Stimulated activated CD4-positive, alpha-beta T cell treated with anti-CD3 and anti-CD28 coated beads, Interleukin-4, amount 100 ng/mL, for 48 hours (primary cell): ENCODE measurements at regions not wholly inside any gene's neighbourhood (a gene's known extent, or its start where the extent isn't known, plus 50 kb on each side); places are given as distances from the start of the nearest gene placed in this dataset.
A peak's percentile ranks its signal among the peaks of the same experiment; 100 is the strongest.
"Not testable (repeated sequence)": the region's sequence is repeated elsewhere in the genome, so short reads cannot be mapped to it uniquely, and the experiment has no call there.

Experiments
- DNase-seq, 2 donors: peaks; one replicate each; pipeline ENCODE4 v3.0.0-alpha.2; 2020; ENCODE audit warnings: low read depth in 2 of 2

DNA sequence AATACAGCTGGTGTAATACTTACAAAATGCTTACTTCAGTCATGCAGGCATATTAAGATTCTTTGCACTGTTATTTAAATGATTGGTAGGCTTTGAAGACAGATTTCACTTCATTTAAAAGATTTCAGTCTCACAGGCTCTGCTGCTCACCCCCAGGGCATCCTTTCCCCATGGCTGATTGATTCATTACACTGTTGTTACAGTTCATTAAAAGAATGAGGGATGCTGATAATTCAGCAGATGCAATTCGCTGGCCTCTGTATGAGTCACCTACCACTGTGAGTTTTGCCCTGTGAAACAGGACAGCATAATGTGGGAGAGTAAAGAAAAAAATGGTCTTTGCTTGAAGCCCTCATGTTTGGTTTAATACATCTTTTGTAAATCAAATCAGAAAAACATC lies 246.9 kb downstream of the CYLC2 start:
- DNase-seq = no peak

DNA sequence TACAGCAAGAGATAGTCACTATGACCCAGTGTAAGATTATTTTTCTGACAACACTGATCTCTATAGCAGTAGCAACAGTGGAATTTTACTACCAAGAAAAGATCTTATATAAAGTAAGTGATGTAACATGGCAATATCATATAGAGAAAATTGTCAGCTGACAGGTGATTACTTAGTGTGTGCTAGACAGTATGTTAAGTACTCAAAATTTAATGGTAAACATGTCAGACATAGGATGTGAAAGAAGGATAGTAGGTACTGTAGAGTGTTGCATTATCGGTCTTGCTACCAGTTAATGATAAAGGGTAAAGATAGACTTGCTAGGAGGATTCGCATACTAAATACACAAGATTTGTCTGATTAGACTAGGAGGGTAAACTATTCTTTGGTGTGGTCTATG lies 247.4 kb downstream of the CYLC2 start:
- no peak for DNase-seq

DNA sequence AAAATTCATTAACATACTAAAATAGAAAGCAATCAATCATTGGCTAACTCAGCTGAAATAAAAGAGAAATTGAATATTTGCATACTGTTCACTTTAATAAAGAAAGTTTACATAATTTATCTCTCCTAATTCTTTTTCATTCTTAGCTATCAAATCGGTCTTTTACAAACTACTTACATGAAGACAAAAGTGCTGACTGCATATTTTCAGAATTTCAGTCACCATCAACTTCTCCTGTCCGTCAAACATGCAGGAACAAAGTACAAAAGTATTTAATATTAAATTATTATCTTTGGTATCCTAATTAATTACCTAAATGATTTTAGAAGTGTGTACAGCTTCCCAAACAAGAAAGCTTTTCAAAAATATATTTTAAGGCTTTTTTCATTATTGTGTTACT lies 248.4 kb downstream of the CYLC2 start:
- DNase-seq = no peak

DNA sequence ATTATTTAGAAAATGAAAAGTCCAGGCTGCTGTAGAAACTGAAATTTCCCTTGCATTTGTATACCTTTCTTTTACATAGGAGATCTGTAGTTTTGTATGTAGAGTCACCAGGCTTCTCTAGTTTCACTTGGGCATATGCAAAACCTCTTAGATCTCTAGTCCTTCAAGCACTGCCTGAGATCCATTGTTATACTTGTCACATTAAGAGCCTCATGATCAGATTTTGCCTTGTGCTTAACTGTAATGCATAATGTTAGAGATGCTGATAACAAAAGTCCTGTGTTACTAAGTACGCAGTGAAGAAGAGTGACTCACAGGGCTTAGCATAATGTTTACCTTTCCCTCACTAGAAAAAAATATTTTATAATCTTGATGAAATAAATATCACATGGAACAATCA lies 250.2 kb downstream of the CYLC2 start:
- DNase-seq = no peak

DNA sequence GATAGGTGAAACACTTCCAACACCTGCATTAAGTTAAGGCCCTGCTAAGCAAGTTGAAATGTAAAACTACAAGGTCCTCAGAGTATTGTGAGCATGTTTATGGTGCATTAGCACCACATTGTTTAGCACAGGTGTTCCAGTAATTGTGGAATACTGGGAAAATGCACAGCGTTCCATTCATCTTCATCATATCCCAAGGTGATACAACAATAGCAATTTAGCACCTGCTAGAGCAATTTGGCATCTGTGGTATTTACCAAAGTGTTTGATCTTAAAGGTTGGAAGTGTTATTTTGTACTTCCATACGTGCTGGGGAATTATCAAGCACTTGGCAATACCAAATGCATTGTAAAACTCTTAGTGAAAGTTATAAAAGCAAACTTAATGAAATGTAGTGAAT lies 266.8 kb downstream of the CYLC2 start:
- DNase-seq = no peak

DNA sequence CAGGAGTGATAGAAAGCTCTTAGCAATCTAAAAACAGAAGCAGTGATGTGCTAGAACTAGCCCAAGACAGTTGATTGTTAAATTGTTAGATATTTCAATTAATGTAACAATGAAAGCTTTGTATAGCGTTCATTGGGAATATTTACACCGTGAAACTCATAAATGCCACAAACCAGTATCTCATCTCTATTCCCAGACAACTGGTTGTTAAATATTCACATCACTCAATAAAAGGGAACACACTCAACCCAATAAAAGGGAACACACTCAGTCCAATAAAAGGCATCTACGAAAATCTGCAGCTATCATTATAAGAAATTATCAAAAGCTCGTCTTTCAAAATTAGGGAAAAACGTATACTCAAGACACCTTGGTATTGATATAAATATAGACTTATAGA lies 270.9 kb downstream of the CYLC2 start:
- no peak for DNase-seq

DNA sequence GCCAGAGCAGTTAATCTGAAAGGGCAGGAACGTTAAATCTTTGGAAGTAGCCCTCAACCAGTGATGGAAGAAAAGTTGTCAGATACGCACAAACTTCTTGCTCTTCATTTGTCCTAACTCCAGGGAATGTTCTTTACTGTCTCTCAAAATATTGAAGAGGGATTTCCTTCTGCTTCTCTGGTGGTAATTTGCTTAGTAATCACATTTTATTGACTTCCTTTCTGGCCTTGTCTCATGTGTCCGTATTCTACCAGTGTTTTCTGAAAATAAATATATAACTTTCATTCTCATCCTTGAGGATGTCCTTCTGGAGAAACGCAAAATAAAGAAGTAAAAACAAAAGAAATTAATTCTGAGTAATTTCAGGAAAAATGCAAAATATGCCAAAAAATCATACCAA lies 282.1 kb downstream of the CYLC2 start:
- no peak for DNase-seq

DNA sequence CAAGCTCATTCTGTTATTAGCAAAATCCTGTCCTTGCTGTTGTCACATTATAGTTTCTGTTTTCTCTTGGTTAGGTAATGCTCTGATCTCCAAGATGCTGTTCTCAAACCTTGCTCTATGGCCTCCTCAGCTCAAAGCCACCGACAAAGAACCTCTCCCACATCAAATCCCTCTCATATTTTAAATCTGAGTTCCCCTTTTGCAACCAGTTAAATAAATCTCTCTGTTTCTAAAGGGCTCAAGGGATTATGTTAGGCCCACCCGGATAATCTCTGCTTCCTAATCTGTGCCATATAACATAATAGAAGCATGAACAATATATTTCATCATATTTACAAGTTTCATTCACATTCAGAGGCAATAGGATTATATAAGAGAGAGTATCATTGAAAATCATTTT lies 286.0 kb downstream of the CYLC2 start:
- no peak for DNase-seq

DNA sequence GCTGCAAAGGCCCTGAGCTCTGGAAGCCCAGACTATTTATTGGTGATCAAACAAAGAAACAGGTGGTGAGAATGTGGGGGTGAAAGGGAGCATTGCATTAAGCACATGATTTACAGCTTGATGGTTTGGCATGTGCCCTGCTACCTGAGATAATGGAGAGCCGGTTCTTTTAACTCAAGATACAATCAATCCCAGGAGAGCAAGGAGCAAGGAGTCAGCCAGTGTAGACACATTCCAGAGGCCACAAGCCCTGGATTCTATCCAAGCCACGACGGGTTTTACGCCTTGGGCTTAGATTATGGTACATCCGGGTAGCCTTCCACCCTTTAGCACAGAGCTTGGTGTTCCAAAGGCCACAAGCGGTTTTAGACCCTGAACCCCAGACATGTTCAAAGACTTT lies 292.2 kb downstream of the CYLC2 start:
- no peak for DNase-seq

DNA sequence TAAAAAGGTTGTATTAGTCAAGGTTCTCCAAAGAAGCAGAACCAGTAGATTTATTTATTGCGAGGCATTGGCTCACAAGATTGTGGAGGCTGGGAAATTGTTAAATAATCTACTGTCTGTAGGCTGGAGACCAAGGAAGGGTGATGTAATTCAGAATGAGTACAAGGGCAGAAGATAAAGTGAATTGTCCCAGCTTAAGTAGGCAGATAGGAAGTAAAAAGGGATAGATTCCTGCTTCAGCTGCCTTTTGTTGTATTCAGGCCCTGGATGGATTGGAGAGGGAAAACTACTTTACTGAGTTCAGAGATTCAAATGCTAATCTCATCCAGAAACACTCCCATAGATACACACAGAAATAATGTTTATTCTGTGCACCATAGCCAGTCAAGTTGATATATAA lies 301.1 kb downstream of the CYLC2 start:
- DNase-seq = no peak

DNA sequence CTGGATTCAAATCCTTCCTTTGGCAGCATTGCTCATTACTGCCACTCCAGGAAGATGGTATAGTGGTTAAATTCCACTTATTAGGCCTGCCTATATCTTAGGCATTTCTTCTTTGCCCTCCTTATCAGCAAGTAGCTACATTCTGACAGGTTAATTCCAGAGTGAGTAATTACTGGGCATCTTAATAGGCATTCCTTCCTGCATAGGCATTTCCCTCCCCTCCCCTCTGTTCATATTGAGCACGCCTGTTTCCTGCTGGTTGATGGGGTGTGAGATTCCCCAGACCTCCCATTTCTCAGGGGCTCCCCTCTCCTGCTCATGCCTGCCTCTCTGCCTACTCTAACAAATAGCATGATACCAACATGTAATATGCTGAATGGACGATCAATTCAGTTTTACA lies 305.9 kb downstream of the CYLC2 start:
- DNase-seq = no peak

DNA sequence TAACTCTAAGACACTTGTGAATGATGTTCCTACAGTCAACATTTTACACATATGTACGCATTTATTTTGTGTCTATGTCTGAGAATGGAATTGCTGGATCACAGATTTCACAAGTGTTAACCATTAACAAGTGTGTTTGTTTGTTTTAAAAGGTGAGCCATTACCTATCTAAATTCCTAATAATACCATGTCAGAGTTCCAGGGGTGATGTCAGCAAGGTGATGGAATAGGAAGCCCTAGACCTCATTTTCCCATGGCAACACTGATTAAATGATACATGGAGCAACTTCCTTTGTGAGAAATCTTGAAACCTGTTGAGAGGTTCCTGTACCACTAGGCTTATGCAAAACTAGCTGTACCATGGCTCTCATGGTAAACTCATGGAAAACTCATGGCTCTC lies 309.7 kb downstream of the CYLC2 start:
- DNase-seq = no peak

DNA sequence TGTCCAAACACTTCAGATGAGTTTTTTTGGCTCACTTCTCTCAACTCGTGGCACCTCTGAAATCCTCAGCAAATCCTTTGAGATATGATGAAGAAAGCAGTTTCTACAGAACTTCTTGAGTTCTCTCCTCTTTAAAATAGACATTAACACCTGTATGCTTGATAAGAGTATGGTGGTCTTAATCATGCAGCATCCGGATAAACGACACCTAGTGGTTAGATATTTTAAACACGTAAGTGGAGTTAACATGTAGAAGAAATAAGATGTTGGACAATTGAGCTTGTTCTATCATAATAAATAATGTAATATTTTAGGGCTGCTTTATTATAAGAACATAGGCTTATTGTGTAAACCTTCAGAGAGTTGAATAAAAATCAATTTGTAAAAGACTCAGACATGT lies 324.8 kb downstream of the CYLC2 start:
- DNase-seq = no peak

DNA sequence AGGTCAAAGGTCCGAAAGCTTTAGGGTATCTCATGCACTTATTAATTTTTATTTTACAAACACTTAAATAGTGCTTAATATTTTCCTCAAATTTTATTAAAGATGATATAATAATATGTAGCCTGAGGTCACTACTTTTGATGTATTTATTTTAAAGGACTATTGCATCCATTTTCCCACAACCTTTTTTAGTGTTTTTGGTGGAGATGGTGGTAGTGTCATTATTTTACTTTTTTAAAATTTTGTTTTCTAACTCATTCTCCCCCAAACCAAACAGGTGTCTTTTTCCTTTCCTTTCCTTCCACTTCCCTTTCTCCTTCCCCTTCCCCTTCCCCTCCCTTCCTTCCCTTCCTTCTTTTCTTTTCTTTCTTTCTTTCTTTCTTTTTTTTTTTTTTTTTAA lies 328.6 kb downstream of the CYLC2 start:
- DNase-seq = no peak

DNA sequence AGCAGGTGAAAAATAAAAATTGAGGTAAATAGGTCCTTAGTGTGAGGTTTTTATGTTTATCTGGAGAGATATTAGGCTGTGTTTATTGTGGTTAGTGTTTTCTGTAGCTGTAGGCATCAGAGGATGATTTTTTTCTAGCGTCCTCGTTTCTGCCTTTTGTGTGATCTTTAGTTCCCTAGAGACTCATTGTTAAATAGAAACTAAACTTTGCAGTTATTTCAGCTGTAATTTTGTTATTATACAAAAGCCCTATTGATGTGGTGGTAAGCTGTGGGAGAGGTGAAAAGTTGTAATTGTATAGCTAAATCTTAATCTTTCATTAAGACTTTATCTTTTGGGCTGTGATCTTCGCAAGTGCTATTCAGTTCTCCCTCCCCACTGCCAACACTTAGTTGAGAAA lies 340.3 kb downstream of the CYLC2 start:
- DNase-seq = no peak

DNA sequence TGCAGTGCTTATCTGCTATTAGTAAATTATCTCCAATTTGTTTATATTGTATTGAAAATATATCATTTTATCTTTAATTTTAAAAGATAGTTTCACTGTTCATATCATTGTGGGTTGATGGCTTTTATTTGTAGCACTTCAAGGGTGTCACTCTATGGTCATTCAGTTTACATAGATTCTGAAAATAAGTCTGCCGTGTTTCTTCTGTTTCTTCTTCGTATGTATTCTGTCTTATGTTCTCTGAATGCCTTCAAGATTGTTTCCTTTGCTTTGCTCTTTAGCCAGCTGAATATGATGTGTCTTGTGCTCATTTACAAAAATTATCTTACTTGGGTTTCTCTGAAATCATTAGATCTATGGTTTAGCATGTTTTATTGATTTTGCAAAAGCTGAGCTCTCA lies 359.9 kb downstream of the CYLC2 start:
- no peak for DNase-seq

DNA sequence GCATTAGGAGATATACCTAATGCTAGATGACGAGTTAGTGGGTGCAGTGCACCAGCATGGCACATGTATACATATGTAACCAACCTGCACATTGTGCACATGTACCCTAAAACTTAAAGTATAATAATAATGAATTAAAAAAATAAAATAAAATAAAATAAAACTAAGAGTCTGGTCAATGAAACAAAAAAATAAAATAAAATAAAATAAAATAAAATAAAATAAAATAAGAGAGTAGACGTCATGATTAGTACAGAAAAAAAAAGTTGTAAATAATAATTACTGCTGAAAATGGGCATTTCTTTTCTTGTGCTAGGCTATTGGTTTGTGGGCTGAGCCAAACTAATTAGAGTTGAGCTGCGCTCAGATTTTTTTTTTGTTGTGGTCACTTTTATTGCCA lies 362.8 kb downstream of the CYLC2 start:
- not testable (repeated sequence) for DNase-seq

DNA sequence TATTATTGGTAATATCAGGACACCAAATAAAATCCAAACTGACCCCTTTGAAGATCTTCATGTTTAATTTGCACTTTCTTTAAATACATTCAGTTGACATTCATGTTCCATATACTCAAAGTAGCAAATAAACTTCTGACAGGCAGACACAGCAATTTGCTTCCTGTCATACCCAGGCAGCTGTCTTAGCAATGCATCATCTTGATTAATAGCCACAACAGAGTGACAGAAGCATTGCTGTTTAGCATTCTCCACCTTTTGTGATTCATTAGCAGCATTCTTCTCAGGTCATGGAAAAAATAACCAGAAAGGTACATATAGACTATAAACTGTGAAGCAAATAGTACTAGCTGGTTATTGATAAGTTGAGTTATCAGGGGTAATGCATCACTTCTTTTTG lies 366.8 kb downstream of the CYLC2 start:
- no peak for DNase-seq

DNA sequence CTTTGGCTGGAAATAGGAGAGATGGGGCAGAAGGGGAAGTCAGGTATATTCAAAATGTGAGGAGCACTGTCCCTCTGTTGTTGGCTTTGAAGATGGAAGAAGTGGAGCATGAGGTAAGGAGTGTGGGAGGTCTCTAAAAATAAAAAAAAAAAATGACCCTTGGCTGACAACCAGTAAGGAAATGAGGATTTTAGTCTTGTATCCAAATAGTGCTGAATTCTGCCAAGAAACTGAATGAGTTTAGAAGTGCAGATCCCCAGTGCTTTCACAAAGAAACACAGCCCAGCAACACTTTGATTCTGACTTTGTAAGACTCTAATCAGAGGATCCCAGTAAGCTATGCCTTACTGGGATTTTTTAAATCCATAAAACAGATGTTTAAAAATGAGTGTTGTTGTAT lies 367.9 kb downstream of the CYLC2 start:
- DNase-seq = no peak

DNA sequence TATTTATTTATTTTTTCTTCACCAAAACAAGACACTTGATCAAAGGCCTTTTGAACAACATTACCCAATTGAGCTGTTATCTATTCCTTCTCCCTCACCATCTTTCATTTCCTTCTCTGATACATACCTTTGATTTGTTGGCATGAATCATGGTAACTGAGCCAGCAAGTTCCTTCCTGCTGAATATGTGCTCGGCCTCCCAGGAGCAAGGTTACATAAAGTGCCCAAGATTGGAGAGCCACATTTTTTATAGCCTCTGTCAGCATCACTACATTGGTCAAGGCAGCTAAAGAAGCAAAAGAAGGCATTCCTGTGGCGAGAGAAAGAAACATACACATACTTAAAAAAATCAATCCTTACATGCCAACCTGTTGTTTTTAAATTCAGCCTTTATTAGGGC lies 369.6 kb downstream of the CYLC2 start:
- DNase-seq = no peak

DNA sequence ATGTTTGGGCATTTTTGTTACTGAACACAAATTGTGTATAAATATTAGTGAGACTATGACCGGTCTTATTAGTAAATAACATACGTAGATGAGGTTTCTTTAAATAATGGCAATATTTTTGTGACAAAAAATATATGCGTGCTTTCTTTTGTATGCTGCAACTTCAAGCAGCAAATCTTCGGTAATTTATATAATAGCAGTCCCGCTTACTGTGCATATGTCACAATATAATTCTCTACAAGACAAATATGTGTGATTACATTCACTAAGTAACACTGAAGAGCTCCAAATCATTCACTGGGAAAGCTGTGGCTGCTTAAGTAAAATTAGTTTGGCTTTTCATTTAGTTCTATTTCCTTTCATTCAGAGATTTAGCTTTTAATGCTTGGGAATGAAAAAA lies 376.0 kb downstream of the CYLC2 start:
- DNase-seq = no peak

DNA sequence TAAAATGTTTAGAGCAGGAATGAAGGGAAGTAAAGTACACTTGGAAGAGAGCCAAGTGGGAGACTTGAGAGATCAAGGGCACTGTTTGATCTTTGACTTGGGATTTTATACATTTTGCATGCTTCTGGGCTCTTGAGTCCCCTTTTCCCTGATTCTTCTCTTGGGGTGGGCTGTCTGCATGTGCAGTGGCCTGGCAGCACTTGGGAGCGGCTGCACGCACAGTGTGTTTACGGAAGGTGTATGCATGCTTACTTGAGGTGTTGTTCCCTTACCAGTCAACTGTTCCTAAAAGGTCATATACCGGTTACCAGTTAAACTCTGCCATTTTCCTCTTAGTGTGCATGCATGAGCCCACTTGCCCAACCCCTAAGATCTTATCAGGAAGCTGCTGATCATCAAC lies 377.7 kb downstream of the CYLC2 start:
- DNase-seq = no peak

DNA sequence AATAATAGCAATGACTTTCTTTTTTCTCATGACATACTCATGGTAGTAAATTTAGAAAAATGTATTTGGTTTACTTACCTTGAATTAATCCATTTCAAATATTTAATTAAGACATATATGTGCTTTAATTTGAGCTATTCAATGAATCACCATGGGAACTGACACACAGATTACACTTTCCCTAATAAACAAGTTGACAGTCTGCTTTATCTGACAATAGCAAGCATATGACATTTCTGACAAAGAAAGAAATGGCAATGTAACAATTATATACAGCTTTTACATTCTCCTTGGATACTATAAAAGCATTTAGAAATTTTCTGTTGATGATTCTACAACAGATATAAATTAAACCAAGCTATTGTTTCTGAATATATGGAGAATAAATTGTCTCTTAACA lies 382.5 kb downstream of the CYLC2 start:
- DNase-seq = no peak

DNA sequence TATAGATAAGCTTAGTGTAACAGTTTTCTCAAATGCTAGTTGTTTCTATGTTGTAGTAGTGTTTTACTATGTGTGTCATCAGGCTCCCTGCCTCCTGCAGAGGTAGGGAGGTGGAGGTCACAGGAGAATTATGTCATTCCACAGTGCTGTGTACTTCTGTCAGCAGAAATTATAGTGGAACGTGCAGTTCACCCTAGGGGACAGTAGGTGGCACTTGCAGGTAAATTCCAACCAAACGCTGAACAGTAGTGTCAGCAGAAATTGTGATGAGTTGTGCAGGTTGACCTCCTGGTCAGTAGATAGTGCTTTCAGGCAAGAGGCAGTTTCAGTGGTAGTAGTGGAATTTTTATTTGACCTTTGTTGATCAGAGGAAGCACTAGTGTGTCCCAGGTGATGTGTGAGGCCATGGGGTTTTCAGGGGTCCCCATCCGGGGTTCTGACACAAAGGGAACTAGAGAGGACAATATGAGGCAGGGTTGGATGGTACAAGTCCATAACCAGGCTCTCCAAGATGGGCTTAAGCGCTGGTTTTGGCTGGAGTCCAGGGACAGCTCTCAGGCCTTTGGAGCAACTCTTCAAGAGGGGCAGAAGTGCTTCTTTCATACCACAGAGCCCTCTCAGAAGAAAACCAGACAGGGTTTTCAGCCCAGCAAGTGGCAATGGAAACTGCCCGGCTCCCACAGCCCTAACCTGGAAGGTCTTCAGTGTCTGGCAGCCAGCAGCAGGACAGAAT lies 402.9 kb downstream of the CYLC2 start:
- peak in 1 of 2 donors; percentile 12 for DNase-seq
